HT-29 (cell line): ENCODE measurements at regions not wholly inside any gene's neighbourhood (a gene's known extent, or its start where the extent isn't known, plus 50 kb on each side); places are given as distances from the start of the nearest gene placed in this dataset.

Experiments used
- DNase-seq: peaks from one replicate; pipeline ENCODE4 v3.0.0-alpha.2; 2015; ENCODE audit warnings: low spot score

DNA sequence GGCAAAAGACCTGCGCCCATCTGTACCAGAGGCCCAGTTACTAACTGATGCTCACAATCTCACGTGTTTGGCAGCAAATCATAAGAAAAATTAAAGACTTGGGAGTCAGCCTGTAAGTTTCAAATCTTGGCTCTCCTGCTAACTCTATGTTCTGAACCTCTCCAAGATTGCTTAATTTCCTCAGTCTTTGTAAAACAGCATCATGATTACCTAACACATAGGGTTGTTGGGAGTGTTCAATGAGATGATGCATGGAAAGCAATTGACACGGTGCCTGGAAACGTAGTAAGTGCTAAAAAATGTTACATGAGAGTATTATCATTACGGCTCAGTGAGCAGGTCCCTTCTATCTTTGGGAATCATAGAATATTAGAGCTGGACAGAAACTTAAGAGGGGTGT lies 497.6 kb upstream of the TCF4 start:
- no peak for DNase-seq

DNA sequence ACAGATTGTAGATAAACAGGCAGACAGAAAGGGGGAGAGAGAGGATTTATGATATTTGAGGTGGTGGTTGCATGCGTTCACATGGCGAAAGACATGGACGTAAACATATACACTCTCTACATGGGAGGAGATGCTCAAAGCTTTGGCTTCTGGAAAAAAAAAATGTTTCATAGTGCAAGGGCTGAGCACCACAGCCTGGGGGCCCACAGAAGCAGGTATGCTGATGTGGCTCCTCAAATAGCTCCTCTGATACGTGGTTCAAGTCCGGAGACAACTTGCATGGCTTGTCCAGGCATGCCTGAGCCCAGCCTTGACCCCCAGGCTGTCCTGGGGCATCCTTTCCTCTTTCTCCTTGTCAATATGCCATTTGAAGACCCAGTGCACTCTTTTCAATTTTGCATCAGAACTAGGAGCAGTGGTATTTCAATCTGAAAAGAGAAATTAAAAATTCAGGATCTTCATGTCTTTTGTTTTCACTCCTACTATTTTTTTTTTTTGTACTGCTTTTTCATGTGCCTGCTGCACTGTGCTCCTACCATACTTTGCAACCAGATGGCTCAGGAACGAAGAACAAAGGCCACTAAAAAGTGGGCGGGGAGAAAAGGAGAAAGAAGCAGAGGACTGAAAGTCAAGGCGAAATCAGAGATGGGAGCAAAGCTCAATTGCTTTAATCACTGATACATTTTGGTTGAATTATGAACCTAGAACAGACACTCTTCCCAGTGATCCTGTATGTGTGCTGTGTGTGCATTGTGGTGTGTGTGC lies 495.7 kb upstream of the TCF4 start:
- no peak for DNase-seq

DNA sequence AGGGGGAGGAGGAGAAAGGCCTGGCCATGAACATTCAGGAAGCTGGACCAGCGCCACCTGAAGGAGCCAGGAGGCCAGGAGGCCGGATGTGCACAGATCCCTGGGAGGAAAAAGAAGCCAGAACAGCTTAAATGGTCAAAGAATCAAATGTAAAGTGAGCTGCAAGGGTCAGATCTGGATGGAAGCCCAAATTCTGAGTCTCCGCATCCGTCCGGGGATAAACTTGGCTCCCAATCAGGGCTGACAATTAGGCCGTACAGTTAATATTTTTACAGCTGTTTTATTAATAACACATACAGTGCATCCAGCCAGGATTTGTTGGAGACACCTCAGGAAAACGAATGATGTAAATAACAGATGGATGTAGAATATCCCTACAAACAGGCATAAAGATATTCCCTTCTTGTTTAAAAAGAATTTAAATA lies 495.1 kb upstream of the TCF4 start:
- DNase-seq: no peak

DNA sequence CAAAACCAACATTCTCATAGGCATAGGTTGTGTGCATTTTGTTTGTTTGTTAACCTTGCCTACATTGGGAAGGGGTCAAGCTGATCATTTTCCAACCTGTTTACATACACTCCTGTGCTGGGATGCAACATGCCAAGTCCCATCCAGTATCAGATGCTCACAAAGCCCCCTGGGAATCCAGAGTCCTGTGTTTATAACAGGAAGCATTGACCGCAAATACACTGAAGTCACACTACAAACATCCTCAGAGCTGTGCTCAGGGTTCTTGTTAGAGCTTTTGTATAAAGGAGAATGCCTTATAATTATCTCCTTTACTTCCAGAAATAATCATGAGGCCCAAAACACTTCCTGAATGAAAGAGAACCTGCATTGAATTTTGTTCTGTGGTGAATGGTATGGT lies 488.7 kb upstream of the TCF4 start:
- DNase-seq: no peak

DNA sequence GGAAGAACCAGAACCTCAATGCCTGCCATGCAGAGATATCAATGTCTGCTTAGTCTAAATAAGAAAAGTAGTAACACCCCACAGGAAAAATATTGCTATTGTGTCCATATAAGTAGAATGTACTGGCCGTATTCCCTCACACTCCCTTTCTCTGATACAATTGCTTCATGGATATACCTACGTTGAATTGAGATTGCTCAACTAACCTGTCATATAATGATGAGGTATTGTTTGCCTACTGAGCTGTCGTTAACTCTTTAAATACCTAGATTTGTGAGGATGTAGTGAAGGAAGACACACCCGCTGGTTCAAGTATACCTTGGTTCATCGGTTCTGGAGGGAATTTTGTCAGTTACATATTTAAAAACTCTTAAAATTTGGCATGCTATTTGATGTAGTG lies 480.7 kb upstream of the TCF4 start:
- no peak for DNase-seq

DNA sequence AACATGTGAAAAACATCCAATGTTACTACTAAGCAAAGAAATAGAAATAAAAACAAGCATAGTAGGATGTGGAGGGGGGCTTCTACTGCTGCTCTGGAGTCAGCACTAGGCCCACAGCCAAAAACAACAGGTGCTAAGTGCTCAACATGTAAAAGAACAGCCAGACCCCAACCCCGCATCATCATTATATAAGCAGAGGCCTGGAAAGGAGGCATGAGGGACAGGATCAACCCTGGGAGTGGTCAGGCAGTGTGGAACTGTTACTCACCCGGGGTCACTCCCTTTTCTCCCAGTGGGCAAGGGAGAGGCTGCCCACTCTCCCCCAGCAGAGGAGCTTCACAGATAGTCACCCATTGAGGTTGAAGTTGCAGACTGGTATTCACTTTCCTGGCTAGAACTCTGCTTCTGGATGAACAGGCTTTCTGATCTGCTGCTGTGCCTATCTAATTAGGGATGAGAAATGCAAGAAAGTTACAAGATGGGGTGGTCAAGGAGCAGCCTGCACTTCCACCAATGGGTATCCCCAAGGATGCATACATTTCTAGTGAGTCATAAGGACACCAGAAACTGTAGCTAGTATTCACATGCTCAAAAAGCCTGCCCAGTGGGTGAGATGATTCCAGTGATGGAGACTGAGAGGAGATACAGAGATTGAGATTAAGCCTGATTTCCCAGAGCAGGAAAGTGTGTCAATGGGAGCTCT lies 480.1 kb upstream of the TCF4 start:
- no peak for DNase-seq

DNA sequence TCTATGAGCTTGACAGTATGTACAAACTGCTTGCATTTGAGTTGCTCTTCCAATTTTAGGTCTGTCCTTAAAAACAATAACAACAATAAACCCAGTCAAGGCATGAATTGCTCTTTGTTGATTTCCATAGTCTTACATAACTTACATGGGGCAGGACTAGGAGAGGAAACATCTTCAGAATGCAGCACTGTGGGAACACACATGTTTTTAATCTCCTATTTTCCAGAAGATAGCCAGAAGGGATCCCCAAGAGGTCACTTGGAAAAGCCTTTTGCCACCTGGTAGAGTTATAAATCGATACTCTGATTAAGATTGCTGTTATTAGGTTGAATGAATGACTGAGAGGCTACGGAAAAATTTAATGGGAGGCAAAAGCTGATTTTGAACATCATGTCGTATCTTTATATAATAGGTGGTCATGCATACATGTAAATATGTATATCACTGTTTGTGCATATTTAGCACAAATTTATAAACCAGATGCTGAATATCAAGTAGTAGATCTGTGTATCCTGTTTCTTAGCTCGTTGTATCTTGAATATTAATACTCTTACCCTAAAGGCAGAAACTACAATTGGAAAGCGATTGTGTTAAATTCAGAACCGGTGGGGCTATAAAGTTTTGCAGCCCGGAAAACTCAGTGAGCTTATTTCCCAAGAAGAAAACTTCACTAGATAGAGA lies 479.4 kb upstream of the TCF4 start:
- DNase-seq: no peak

DNA sequence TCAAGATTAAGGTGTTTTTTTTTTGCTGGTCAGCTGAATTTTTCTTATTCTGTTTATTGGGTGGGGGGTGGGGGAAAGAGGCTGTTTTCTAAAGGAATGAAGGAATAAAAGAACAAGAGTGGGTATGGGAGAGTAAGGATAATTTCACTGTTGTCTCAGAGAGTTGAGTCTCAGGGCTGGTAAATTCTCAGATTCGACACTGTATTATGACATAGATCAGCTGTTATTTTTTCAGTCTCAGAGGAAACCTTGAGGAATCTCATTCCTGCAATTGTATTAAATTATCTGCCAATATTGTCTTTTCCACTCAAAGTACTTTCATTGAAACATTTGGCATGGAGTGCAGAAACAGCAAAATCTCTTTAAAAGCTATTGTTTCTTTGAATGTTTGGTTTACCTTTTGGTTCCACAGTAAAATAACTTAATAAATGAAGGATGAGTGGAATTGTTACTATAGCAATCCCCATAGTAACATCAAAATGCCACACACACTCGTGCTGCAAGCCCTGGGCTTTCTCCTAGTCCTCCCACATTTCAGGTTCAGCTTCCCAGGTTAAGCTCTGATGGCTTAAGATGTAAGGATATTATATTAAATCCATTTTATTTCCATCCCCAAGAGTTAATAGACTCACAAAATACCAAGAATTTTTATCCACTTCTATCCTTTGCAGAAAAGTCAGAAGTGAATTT lies 478.7 kb upstream of the TCF4 start:
- DNase-seq: no peak

DNA sequence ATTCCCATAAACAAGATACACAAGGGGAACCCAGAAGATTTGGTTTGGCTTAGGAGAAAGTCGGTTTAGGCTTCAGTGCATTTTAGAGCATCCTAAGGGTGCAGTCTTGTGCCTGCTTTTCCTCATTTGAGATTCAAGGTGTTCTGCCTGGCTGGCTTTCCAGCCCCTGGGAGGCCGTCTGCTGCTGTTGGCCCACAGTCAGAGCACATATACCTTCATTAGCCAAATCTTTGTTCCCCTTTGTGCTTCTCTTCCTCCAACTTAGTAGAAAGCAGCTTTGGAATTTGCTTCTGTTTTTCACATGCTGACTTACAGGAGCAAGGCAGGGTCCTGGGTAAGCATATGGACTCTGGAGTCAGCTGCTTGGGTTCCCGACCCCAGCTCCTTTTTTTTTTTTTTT lies 477.1 kb upstream of the TCF4 start:
- DNase-seq: no peak

DNA sequence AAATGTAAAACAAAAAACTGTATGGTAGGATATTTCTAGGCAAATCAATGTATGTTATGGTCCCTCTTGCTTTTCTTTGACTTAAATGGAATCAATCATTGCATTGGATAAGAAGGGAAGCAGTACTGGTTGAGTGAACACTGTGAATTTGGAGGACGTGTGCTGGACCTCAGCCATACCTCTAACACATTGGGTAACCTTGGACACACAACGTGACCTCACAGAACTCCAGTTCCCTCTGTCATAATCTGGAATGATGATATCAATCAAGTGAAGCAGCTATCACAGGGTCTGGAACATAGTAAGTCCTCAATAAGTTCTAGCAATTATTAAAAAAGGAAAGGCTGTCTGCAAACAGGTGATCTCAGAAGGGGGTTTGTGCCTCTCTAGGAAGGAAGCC lies 474.9 kb upstream of the TCF4 start:
- DNase-seq: no peak

DNA sequence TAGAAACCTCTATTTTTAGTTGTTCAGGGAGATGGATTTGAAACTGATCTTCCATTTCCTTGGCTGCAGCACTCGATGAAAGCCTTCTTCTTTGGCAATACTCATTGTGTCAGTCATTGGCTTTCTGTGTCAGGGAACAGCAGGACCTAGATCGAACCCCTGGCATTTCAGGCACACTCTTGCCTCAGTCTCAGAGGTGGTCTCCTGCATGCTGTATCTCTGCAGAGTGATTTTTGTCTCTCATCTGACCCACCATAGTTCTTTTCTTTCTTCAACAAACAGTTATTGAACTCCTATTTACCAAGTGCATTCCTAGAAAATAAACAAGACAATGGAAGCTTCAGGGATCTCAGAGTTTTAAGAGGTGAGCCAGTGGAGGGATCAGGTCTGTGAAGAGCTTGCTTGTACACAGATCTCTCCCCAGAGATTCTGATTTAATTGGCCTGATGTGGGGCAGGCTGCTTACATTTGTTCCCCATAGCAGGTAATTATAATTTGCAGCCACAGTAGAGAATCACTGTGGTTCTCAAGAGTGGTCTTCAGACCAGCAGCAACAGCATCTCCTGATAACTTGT lies 473.1 kb upstream of the TCF4 start:
- no peak for DNase-seq

DNA sequence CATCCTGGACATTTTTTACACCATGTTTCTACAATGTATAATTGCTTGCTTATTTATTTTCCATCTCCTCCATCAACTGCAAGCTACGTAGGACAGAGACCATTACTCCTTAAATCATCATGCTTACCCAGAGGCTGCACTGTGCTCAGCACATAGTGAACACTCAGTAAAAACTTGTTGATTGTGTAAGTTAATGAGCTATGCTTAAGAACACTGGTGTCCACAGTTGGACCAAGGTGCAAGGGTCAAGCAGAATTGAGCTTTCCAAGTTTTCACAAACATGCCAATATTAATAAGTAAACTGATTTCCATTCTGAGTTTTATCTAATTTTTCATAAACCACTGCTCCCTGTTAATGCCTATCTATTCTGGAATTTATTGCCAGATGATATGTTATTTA lies 464.2 kb upstream of the TCF4 start:
- DNase-seq: no peak

DNA sequence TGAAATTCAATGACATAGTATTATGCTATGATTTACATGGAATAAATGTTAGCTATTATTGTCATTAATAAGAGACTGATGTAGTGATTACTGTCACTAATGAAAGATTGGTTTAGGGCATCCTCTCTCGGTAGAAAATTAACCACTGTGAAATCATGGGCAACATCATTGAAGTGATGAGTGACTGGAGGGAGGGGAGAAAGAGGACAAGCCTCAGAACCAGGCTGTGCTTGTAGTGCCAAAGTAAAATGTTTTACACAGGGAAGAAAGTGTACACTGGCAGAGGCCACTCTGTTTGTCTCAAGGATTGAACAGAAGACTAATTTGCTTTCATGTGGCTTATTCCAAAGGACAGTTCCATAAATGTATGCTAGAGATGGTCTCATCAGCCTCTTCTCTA lies 456.2 kb upstream of the TCF4 start:
- DNase-seq: no peak

DNA sequence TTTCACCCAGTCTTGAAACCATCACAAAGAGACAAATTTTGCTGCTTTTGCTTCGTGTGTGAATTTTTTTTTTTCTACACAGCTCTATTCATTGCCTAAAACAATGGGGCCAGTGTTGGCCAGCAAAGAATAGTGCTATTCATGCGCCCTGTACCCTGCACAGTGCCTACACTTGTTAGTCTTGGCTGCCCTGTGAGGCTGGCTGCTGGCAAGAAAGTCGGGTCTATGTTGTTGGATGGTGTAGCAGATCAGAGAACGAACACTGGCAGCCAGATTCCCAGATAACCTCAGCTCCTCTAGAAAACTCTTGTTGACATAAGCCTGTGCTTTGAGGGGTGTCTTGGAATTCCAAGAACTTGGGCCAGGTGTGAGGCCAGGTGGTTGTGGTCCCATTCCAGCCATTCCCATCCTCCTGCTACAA lies 455.7 kb upstream of the TCF4 start:
- DNase-seq: no peak

DNA sequence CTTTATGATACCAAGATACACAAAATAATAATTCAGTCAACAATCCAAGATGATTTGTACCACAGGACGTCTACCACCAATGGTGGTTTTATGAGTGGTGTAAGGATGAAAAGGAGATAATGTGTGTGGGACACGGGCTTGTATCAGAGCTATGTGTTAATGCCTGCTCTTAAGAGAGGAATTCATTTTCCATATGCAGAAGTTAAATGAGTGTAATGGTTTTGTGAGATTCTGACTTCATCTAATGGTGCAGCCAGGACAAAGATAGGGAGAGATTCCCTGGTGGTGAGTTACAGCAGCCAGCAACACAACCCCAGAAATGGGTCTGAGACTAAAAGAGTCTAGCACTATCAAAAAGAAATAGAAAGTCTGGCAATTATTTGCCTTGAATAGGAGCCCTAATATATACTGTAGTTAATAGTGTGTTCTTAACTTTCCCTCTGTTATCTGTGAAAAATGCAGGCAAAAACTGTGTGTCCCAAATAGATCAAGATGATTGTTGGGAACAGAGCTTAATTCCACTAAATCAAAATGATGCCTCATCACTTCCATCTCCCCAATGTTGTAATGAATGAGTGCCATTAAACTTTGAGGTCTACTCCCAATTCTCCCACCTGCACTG lies 455.0 kb upstream of the TCF4 start:
- no peak for DNase-seq

DNA sequence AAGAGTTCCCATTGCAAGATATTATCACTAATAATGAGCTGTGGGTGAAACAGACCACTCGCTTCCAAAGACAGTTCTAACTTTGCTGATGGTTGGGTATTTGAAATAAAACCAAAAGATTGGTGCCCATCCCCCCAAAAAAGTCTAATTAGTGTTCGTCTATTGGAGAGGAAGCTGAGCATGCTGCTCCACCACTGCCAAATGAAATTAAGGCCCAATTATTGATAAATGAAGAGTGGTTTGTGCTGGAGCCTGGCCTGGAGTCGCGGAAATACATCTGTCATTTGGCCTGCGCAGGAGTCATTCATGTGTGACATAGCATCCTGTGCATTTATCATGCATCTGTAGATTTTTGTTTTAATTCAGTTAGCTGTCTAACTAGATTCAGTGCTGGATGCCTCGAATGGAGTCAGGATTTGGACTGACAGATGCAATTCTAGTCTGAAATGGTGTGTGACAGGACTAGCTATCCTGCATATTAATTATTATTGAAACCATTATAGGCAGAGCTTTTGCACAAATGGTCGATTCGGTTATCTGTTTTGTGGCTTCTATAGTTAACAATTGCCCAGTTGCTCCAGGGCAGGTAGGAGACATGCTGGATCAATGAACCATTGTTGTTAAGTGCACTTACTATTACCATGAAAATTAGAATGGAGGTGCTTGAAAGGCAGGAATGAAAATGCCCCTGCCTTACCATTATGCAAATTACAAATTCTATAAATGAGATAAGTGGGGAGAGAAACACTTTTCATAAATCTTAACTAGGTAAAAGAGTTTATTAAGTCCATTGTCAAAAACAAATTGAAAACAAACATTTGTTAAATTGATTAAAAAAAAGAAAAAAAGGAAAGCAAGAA lies 450.4 kb upstream of the TCF4 start:
- DNase-seq: no peak

DNA sequence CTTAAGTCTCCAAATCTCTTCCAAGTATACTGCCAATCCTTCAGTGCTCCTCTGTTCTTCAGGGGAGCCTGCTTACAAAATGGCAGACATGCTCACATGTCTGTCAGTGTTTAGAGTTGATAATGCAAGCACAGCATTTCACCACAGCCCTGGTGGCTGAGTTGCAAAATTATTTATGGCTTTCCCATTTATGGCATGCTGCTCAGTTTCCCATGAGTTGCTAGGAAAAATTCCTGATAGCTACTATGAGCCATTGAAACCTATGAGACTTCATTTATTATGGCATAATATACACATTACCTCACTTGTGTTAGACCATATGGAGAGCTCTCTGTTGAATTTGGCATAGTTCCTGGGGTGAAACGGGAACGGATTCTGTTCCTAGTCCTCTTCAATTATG lies 448.7 kb upstream of the TCF4 start:
- no peak for DNase-seq

DNA sequence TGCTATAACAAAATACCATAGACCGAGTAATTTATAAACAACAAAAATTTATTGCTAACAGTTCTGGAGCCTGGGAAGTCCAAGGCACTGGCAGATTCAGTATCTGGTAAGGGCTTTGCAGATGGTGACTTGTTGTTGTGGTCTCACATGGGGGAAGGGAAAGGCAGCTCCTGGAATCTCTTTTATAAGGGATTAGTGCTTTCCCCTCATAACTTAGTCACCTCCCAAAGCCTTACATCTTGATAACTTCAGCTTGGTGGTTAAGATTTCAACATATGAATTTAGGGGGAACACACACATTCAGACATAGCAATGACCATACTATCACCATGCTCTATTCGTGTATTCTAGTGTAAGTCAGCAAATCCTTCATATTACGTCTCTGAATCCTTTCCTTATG lies 447.6 kb upstream of the TCF4 start:
- no peak for DNase-seq

DNA sequence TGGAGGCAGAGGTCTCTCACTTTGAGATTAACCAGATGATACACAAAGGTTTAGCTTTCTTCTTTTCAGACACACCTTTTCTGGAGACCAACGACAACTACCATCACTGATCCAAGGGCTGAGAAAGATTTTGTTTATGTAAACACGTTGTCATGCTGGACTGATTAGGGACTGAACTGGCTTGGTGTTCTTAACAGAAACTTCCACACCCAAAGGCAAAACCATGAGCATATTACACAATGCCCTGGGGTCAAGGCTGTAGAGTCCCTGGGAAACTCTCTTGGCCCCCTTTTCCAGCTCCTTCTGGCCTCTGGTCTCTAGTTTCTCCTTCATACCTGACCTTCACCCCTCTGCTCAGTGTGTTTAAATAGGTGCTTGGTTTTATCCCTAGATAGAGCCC lies 447.0 kb upstream of the TCF4 start:
- DNase-seq: no peak

DNA sequence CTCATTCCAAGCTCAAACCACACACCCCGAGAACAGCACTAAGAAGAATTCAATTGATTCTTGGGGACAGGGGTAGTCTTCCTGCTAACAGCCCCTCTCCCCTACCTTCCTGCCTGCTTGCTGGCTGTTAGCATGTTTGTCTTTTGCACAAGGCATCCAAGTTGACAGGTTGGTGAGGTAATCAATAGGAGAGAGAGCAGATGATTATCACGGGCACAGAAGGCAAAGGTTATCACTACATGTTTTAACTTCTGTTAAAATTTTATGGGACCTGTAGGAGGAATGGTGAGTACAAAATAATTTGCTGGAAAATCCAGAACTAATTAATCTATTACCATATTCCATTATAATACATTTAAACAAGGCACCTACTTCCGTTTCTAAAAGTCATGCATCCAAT lies 442.1 kb upstream of the TCF4 start:
- DNase-seq: no peak

DNA sequence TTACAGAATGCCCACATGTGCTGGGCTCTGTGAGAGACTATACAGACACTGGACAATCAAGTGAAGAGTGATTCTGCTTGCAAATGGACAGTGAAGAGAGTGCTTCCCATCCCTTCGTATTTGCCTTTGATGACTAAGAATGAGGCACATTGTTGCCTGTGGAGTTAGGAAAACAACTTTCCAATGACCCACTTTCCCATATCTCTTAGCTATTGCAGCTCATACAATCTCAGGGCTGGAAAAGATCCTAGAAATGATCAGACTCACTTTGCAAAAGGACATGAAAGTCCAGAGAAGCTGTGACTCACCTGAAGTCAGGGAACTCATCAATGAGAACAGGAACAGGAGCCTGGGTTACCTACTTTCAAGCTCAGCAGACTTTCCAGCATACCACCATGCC lies 440.5 kb upstream of the TCF4 start:
- no peak for DNase-seq
